ENCODE measurements at regions not wholly inside any gene's neighbourhood (a gene's known extent, or its start where the extent isn't known, plus 50 kb on each side); places are given as distances from the start of the nearest gene placed in this dataset.

GRCh38 chr13:22399801-22400420 lies 729.0 kb downstream of the FGF9 start:
- intact Hi-C loops (cut with micrococcal nuclease): no loop called here
- no peak for DNase-seq
- ATAC-seq: no peak

- ATAC-seq (no peak), DNase-seq (no peak)
- intact Hi-C loops (cut with micrococcal nuclease): no loop called here
Observed at GRCh38 chr13:22402682-22403081, 731.8 kb downstream of the FGF9 start.

- intact Hi-C loops (cut with micrococcal nuclease): no loop called here
- no peak for ATAC-seq
Observed at GRCh38 chr13:22403144-22403543, 732.3 kb downstream of the FGF9 start.

DNA sequence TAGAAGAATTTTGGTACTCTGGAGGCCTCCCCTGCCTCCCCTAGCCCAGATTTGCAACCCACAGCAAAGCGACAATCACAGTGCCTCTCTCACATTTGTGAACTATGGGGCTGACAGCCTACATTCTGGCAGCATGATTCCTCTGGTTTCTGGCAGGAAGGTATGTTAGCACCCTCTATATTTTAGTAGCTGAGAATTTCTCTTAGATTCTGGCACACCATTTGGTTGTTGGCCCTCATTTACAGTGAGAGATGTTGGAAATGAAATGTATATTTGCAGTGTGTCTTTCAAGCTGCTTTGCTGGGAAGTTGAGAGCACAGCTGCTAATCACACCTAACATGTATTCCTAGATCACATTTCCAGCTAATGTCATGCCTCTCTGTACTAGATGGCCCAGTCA lies 735.0 kb downstream of the FGF9 start:
- intact Hi-C loops (cut with micrococcal nuclease): no loop called here
- ATAC-seq: no peak
- DNase-seq: no peak

More at GRCh38 chr13:22403144-22403543, 732.3 kb downstream of the FGF9 start:
- no peak for DNase-seq

GRCh38 chr13:22412452-22412851 lies 741.6 kb downstream of the FGF9 start:
- ATAC-seq: no peak
- no peak for DNase-seq
- intact Hi-C loops (cut with micrococcal nuclease): loop anchor here (1.0 kb wide), 1 partner anchor 38 kb away; no protein-coding TSS in a partner anchor

DNA sequence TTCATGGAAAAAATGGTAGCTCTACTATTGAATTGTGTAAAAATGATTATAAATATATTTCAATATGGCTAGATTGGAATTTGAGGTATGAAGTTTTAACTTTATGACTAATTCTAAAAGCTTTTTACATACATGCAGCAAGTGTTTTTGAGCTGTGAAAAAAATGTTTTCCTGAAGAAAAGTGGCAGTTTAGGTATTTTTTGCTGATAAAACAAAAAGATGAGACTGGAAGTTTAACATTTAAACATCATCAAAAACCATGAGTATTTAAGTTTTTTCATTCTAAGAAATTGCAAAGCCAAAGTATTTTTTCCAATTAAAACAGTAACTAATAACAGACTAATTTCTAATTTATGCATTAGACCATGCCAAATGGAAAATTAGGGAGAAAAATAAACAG lies 751.1 kb downstream of the FGF9 start:
- DNase-seq (no peak), ATAC-seq (no peak)
- intact Hi-C loops (cut with micrococcal nuclease): no loop called here

- intact Hi-C loops (cut with micrococcal nuclease): no loop called here
- no peak for DNase-seq
Observed at GRCh38 chr13:22422712-22423111, 751.8 kb downstream of the FGF9 start.

DNA sequence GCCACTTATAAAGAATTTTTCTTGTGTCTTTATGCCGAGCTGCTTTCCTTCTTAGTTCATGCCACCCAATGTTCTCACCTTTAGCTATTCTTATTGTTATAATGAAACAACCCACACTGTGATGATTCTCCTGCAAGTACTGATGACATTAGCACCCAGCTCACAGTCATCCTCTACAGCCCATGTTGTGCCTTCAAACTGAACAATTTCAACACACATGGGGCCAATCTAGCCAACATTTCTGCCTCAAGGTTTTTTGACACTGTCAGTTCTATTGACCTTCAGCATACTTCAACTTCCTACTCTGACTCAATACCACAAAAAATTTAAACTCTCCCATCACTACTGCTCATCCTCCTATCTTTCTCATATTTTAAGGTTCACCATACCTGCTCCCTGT lies 752.4 kb downstream of the FGF9 start:
- ATAC-seq: no peak
- intact Hi-C loops (cut with micrococcal nuclease): no loop called here

More at GRCh38 chr13:22422712-22423111, 751.8 kb downstream of the FGF9 start:
- peak; percentile 56 for ATAC-seq

GRCh38 chr13:22425087-22425486 lies 754.2 kb downstream of the FGF9 start:
- ATAC-seq: no peak

More for the DNA sequence above, 752.4 kb downstream of the FGF9 start:
- no peak for DNase-seq

DNA sequence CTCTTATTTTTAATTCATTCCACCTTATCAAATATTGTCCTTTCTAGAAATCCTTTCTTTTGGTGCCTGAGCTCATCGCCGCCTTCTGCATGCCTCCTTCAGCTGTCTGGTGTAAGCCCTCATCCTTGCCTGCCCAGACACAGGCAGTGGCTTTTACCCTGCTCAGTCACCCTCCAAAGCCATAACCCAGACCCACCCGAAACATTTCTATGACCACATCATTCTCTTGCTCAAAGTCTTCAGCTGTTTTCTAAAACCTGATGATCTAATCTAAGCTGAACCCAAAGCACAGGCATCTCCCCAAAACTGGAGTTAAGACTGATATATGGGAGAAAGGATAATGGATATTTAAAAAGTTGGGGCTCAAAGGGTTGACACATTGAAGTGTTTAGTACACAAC lies 753.7 kb upstream of the SGCG start:
- peak; percentile 14 for ATAC-seq
- intact Hi-C loops (cut with micrococcal nuclease): no loop called here

More at GRCh38 chr13:22425087-22425486, 754.2 kb downstream of the FGF9 start:
- no peak for DNase-seq
- intact Hi-C loops (cut with micrococcal nuclease): no loop called here

DNA sequence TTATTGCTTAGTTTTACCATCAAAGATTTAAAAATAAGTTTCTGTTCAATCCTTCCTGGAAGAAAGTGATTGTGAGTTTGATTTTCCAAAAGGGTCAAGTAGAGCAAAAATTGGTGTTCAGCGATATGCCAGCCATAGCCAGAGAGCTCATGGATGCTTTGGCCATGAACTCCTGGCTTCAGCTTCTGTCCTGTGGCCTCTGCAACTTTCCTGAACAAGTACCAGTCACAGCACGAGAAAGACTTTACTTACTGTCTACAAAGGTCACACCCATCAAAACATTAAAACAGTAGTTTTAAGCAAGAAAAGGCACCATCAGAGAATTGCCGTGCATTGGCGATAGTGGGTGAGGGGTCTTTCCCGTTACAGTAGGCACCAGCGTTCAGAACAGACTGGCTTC lies 753.0 kb upstream of the SGCG start:
- no peak for DNase-seq
- intact Hi-C loops (cut with micrococcal nuclease): no loop called here
- peak; percentile 63 for ATAC-seq

More for the DNA sequence above, 753.7 kb upstream of the SGCG start:
- no peak for DNase-seq

DNA sequence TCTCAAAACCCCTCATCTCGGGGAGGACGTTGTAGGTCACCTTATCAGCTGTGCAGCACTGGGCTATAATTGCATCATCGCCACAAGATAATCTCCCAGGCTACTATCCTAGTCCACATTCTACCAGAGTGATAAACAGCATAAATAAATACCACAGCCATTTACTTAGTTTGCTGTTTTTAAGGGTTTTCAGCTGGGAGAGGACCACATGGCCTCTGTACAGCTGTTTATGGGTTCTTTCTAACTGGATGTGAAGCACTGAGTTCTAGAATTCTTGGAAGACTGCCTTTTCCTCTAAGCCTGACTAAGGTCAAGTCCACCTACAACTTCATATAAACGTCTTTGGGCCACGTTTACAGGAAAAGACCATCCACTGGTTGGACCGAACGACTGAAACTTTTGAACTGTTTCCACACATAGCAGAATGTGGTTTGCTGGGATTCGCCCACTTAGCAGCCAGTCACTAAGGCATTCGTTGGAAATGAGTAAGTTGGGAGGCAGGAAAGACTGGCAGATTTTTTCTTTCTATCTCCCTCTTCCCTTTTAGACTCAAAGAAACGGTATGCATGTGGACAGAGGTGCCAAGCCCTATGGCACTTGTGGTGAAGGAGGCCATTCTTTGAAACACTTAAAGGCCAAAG lies 752.5 kb upstream of the SGCG start:
- no peak for DNase-seq
- intact Hi-C loops (cut with micrococcal nuclease): no loop called here
- peak; percentile 98 for ATAC-seq

DNA sequence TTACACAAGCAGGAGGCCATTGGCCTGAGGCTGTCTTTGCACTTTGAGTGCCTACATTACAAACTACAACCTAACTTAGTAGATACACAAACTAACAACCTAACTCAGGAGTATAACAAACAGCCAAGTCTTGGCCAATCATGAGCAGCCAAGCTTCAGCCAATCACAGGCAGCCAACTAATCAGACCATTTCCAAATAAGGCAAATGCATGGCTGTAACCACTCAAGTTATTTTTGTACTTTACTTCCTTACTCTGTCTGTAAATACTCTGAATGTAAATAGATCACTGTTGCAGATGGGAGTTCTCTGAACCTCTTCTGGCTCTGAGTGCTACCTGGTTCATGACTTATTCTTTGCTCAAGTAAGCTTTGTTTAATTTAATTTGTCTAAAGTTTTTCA lies 748.1 kb upstream of the SGCG start:
- intact Hi-C loops (cut with micrococcal nuclease): no loop called here
- DNase-seq (no peak), ATAC-seq (no peak)

GRCh38 chr13:22447132-22447886 lies 733.5 kb upstream of the SGCG start:
- intact Hi-C loops (cut with micrococcal nuclease): no loop called here
- ATAC-seq (peak; percentile 82), DNase-seq (no peak)

- intact Hi-C loops (cut with micrococcal nuclease): no loop called here
- DNase-seq: no peak
- ATAC-seq: no peak
Observed at GRCh38 chr13:22449251-22449650, 731.5 kb upstream of the SGCG start.

- peak; percentile 40 for DNase-seq
- ATAC-seq: peak; percentile 95
- intact Hi-C loops (cut with micrococcal nuclease): no loop called here
Observed at GRCh38 chr13:22451327-22451741, 729.4 kb upstream of the SGCG start.

DNA sequence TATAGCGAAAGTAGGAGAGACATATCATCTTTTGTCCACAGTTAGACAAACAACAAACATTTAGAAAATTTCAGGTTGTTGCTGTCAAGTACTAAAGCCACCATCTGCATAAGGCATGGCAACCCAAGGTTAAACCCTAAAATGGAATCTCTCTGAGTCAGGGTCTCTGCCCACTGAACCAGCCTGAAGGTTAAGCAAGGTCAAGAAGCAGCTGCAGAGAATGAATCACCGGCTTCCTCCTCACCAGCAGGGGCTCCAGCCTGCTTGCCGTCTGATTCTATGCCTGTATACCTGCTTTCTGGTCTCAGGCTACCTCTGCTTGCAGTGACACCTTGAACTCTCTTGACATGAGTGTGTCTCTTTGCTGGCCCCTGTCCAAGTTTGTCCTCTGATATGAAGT lies 726.2 kb upstream of the SGCG start:
- intact Hi-C loops (cut with micrococcal nuclease): no loop called here
- DNase-seq (no peak), ATAC-seq (no peak)

- DNase-seq (no peak), ATAC-seq (no peak)
- intact Hi-C loops (cut with micrococcal nuclease): no loop called here
Observed at GRCh38 chr13:22455036-22455435, 725.7 kb upstream of the SGCG start.

DNA sequence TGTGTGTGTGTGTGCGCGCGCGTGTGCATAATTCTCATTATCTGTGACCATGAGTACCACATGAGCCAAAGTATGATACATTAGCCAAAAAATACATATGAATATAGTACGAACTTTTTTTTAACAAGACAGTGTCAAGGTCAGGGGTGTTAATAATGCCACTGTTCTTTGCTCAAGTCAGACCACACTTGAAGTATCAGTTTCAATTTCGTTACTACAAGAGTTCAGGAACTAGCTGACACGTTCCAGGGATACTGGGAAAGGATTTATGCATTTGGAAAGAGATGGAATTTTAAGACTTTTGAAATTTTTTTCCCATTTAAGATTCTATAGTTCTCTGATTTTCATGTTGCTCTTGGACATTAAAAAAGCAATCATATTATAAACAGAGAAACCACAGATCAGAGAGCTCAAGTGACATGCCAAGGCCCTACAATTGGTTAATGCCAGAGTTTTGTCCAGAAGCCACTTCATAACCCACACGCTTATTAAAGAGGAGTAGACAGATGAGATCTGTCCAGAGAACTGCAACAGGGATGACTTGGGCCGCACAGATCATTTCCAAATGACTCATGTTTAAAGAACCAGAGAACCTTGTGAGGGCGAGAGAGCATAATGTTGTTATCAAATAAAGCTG lies 718.8 kb upstream of the SGCG start:
- DNase-seq (no peak), ATAC-seq (peak; percentile 93)
- intact Hi-C loops (cut with micrococcal nuclease): no loop called here

DNA sequence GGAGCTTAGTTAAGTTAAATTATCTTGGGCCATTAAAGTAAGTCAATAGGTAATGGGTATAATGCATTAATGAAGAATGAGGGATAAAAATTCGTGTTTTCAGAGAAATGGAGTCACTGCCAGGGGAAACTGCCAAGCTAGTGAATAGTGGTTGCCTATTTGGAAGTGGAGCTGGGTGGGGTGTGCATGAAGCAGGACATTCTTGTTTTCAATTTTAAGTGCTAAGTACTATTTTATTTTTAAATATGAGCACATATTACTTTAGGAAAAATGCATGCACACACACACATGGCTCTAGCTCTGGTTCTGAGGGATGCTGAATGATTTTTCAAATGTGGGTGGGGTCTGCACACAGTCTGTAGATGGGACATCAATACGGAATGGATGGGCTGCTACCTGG lies 717.7 kb upstream of the SGCG start:
- DNase-seq: no peak
- ATAC-seq: peak; percentile 51
- intact Hi-C loops (cut with micrococcal nuclease): no loop called here

All from left ventricle myocardium superior (tissue), 1 donor.